GM06990 (cell line): ENCODE measurements at regions not wholly inside any gene's neighbourhood (a gene's known extent, or its start where the extent isn't known, plus 50 kb on each side); places are given as distances from the start of the nearest gene placed in this dataset.

ENCODE experiments used
- DNase-seq: peaks from one replicate; pipeline ENCODE4 v3.0.0-alpha.2; 2011; ENCODE audit not compliant: insufficient read length; ENCODE audit errors: extremely low read depth
- H3K27me3 ChIP-seq: replicated peaks from 2 replicates; pipeline ENCODE4 v1.6.0; 2011; ENCODE audit warnings: low read length; ENCODE audit not compliant: control insufficient read depth, insufficient read depth
- H3K36me3 ChIP-seq: 2 replicates; pipeline ENCODE4 v1.5.1; 2011; ENCODE audit warnings: low read length; ENCODE audit not compliant: control insufficient read depth, insufficient read depth
- H3K4me3 ChIP-seq: replicated peaks from 2 replicates; pipeline ENCODE4 v1.5.1; 2011; ENCODE audit warnings: low read depth, mild to moderate bottlenecking, control low read depth, low read length
- TF ChIP-seq, protein P1 (sequence below): IDR thresholded peaks from 2 replicates; pipeline ENCODE4 v1.5.1; 2011; ENCODE audit warnings: low read length, control low read depth, mild to moderate bottlenecking, inconsistent platforms; ENCODE audit not compliant: insufficient read depth, poor library complexity, severe bottlenecking

GRCh38 chr2:104673225-104673624 is 180.7 kb upstream of the POU3F3 start:
- Histone ChIP-seq H3K4me3 (no peak overlapping the region), H3K27me3 (no peaks in the 10 kb centered on the region), H3K36me3 (no peaks in the 10 kb centered on the region)
- DNase-seq, result no peak
- TF ChIP-seq, protein P1, sequence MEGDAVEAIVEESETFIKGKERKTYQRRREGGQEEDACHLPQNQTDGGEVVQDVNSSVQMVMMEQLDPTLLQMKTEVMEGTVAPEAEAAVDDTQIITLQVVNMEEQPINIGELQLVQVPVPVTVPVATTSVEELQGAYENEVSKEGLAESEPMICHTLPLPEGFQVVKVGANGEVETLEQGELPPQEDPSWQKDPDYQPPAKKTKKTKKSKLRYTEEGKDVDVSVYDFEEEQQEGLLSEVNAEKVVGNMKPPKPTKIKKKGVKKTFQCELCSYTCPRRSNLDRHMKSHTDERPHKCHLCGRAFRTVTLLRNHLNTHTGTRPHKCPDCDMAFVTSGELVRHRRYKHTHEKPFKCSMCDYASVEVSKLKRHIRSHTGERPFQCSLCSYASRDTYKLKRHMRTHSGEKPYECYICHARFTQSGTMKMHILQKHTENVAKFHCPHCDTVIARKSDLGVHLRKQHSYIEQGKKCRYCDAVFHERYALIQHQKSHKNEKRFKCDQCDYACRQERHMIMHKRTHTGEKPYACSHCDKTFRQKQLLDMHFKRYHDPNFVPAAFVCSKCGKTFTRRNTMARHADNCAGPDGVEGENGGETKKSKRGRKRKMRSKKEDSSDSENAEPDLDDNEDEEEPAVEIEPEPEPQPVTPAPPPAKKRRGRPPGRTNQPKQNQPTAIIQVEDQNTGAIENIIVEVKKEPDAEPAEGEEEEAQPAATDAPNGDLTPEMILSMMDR, result no peak

DNA sequence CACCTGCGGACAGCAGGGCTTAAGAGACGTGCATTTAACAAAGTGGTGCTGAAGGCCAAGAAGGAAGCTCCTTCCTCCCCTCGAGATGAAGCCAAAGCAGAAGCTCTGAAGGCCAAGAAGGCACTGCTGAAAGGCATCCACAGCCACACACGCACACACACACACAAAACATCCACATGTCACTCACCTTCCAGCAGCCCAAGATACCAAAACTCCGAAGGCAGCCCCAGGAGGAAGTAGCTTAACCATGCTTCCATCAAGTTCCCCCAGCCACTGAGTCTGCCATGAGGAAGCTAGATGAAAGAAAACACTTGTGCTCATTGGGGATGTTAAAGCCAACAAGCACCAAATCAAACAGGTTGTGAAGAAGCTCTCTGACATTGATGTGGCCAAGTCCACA is 175.7 kb upstream of the POU3F3 start:
- no peaks in the 10 kb centered on the region; the same call in 1 of the 2 replicates for H3K27me3 ChIP-seq
- no peaks in the 10 kb centered on the region for H3K36me3 ChIP-seq
- TF ChIP-seq, protein P1, result no peak
- H3K4me3 ChIP-seq, result no peak overlapping the region
- DNase-seq, result no peak

DNA sequence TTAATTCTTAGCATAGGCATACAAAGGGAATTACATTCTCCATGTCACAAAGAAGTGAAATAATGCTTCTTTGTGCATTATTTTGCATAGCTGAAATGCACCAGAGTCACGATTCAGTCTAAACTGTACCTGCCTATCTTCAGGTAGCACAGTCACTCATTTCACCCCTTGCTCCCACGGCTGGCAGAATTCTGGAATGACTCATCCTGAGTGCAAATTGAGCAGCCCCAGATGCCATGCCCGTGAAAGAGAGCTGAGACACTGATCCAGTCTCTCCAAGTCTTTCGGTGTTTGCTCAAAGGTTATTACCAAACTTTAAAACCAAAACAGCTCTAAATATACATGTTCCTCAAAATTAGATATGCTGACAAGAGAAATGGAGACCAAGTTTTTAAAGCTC is 168.3 kb upstream of the POU3F3 start:
- no peak overlapping the region for H3K4me3 ChIP-seq
- H3K36me3 ChIP-seq, result no peaks in the 10 kb centered on the region
- TF ChIP-seq, protein P1, result no peak
- no peaks in the 10 kb centered on the region; the same call in 1 of the 2 replicates for H3K27me3 ChIP-seq
- no peak for DNase-seq

GRCh38 chr2:104687147-104687546 is 166.8 kb upstream of the POU3F3 start:
- Histone ChIP-seq H3K27me3 (no peaks in the 10 kb centered on the region; the same call in 1 of the 2 replicates), H3K4me3 (no peak overlapping the region), H3K36me3 (no peaks in the 10 kb centered on the region)
- no peak for DNase-seq
- TF ChIP-seq, protein P1, result no peak

DNA sequence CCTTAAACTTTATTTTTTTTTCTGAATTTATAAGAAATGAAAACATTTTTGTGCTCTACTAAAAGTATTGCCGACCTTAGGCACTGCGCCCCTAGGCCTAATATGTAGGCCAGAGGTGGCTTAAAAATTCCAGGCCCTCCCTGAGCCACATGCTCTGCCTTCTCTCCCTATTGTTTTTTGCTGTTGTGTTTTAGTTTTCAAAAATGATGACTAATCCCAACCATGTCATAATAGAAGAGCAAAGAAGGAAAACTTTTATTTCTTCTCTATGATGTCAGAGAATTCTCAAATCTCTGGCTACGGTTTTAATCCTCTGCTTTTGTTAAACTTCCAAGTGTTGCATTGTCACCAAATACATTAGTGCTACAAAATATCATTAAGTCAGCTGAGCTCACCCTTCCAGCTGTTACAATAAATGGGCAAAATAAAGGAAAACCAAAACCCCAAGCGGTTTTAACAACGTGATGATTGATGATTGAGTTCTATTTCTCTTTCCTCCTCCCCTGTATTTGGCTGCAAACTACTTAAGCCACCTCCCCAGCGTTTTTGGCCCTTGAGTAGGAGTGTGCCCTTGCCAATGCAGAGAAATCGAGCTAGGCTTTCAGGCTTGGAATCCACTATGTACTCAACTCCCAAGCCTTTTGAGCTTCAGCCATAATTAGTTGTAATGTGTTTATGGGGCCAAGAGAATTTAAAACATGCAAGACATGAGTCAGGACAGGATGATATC is 163.5 kb upstream of the POU3F3 start:
- no peak overlapping the region for H3K4me3 ChIP-seq

More for the DNA sequence above, 163.5 kb upstream of the POU3F3 start:
- Histone ChIP-seq H3K27me3 (no peaks in the 10 kb centered on the region; the same call in 1 of the 2 replicates), H3K36me3 (no peaks in the 10 kb centered on the region)
- TF ChIP-seq, protein P1, result no peak
- no peak for DNase-seq
